ENCODE measurements at regions not wholly inside any gene's neighbourhood (a gene's known extent, or its start where the extent isn't known, plus 50 kb on each side); places are given as distances from the start of the nearest gene placed in this dataset.

- Histone ChIP-seq H3K9me3 (ENCODE audit: control insufficient read depth in 1 of 2, low read length in 2 of 2) (no peaks in the 10 kb centered on the region), H3K4me3 (ENCODE audit: low read length in 2 of 2) (no peak overlapping the region), H3K27me3 (ENCODE audit: insufficient read depth, low read length) (no peaks in the 10 kb centered on the region), H3K4me1 (ENCODE audit: insufficient read depth, low read length) (no peaks in the 10 kb centered on the region), H3K27ac (ENCODE audit: low read depth, low read length) (no peak overlapping the region), H3K36me3 (ENCODE audit: insufficient read depth, low read length) (no peaks in the 10 kb centered on the region)
- intact Hi-C loops (cut with micrococcal nuclease): no loop called here
- no peaks in the 10 kb centered on the region for H3K36me3 Mint-ChIP-seq
- POLR2A ChIA-PET (ENCODE audit: partially characterized antibody): no interaction called here
- H3K4me3 Mint-ChIP-seq: no peak overlapping the region
- no peaks in the 10 kb centered on the region for H3K4me1 Mint-ChIP-seq
- H3K9me3 Mint-ChIP-seq: peaks cover 0 to 12% (median 6%) of the 10 kb centered on the region in 8 donors
- DNase-seq: no peak
- H3K27me3 Mint-ChIP-seq: peaks cover 0 to 6% of the 10 kb centered on the region in 2 donors
- H3K27ac Mint-ChIP-seq: no peak overlapping the region
- CTCF ChIA-PET (ENCODE audit: partially characterized antibody): interaction anchor here (1.0 kb wide), 1 partner anchor 16 kb away, joined by 3 read pairs; no protein-coding TSS in a partner anchor
Observed at GRCh38 chr16:52896478-52897164, 156.1 kb downstream of the CHD9NB start.

- ChIA-PET CTCF (ENCODE audit: partially characterized antibody) (no interaction called here), POLR2A (ENCODE audit: partially characterized antibody) (no interaction called here)
- Histone ChIP-seq H3K4me1 (ENCODE audit: insufficient read depth, low read length) (no peaks in the 10 kb centered on the region), H3K4me3 (ENCODE audit: low read length in 2 of 2) (no peak overlapping the region), H3K9me3 (ENCODE audit: control insufficient read depth in 1 of 2, low read length in 2 of 2) (no peaks in the 10 kb centered on the region), H3K27me3 (ENCODE audit: insufficient read depth, low read length) (no peaks in the 10 kb centered on the region), H3K27ac (ENCODE audit: low read depth, low read length) (no peak overlapping the region), H3K36me3 (ENCODE audit: insufficient read depth, low read length) (no peaks in the 10 kb centered on the region)
- Mint-ChIP-seq H3K4me3 (no peak overlapping the region), H3K27ac (no peak overlapping the region), H3K36me3 (no peaks in the 10 kb centered on the region), H3K9me3 (peaks cover 0 to 3% (median 1%) of the 10 kb centered on the region in 8 donors), H3K4me1 (no peaks in the 10 kb centered on the region), H3K27me3 (peaks cover 1 to 5% of the 10 kb centered on the region in 2 donors)
- intact Hi-C loops (cut with micrococcal nuclease): no loop called here
- DNase-seq: no peak
Observed at GRCh38 chr16:52874042-52874441, 178.7 kb downstream of the CHD9NB start.

GRCh38 chr16:52872731-52873130 lies 180.0 kb downstream of the CHD9NB start:
- H3K36me3 ChIP-seq (ENCODE audit: insufficient read depth, low read length): no peaks in the 10 kb centered on the region
- CTCF ChIA-PET (ENCODE audit: partially characterized antibody): no interaction called here
- no peak overlapping the region for H3K27ac ChIP-seq (ENCODE audit: low read depth, low read length)
- POLR2A ChIA-PET (ENCODE audit: partially characterized antibody): no interaction called here
- H3K27me3 ChIP-seq (ENCODE audit: insufficient read depth, low read length): no peaks in the 10 kb centered on the region
- no peaks in the 10 kb centered on the region for H3K4me1 Mint-ChIP-seq
- H3K27ac Mint-ChIP-seq: no peak overlapping the region
- no peak for DNase-seq
- no peaks in the 10 kb centered on the region for H3K4me1 ChIP-seq (ENCODE audit: insufficient read depth, low read length)
- no peak overlapping the region for H3K4me3 ChIP-seq (ENCODE audit: low read length in 2 of 2)
- H3K36me3 Mint-ChIP-seq: no peaks in the 10 kb centered on the region
- no peak overlapping the region for H3K4me3 Mint-ChIP-seq
- intact Hi-C loops (cut with micrococcal nuclease): no loop called here
- H3K9me3 ChIP-seq (ENCODE audit: control insufficient read depth in 1 of 2, low read length in 2 of 2): no peaks in the 10 kb centered on the region
- H3K27me3 Mint-ChIP-seq: peaks cover 1% of the 10 kb centered on the region in 2 donors
- H3K9me3 Mint-ChIP-seq: peaks cover 0 to 4% (median 2%) of the 10 kb centered on the region in 8 donors

GRCh38 chr16:52871481-52871880 lies 181.2 kb downstream of the CHD9NB start:
- no peak overlapping the region for H3K27ac Mint-ChIP-seq
- CTCF ChIA-PET (ENCODE audit: partially characterized antibody): no interaction called here

GRCh38 chr16:52869243-52869642 lies 183.5 kb downstream of the CHD9NB start:
- H3K4me1 ChIP-seq (ENCODE audit: insufficient read depth, low read length): no peaks in the 10 kb centered on the region
- no peak overlapping the region for H3K27ac ChIP-seq (ENCODE audit: low read depth, low read length)
- H3K9me3 ChIP-seq (ENCODE audit: control insufficient read depth in 1 of 2, low read length in 2 of 2): no peaks in the 10 kb centered on the region
- Mint-ChIP-seq H3K9me3 (peaks cover 0 to 6% (median 2%) of the 10 kb centered on the region in 8 donors), H3K36me3 (no peaks in the 10 kb centered on the region), H3K27ac (no peak overlapping the region), H3K27me3 (peaks cover 1% of the 10 kb centered on the region in 2 donors), H3K4me3 (no peak overlapping the region), H3K4me1 (no peaks in the 10 kb centered on the region)
- H3K27me3 ChIP-seq (ENCODE audit: insufficient read depth, low read length): no peaks in the 10 kb centered on the region
- DNase-seq: no peak
- ChIA-PET POLR2A (ENCODE audit: partially characterized antibody) (no interaction called here), CTCF (ENCODE audit: partially characterized antibody) (no interaction called here)
- H3K4me3 ChIP-seq (ENCODE audit: low read length in 2 of 2): no peak overlapping the region
- intact Hi-C loops (cut with micrococcal nuclease): no loop called here
- no peaks in the 10 kb centered on the region for H3K36me3 ChIP-seq (ENCODE audit: insufficient read depth, low read length)

More at GRCh38 chr16:52871481-52871880, 181.2 kb downstream of the CHD9NB start:
- Histone ChIP-seq H3K4me3 (ENCODE audit: low read length in 2 of 2) (no peak overlapping the region), H3K27me3 (ENCODE audit: insufficient read depth, low read length) (no peaks in the 10 kb centered on the region), H3K27ac (ENCODE audit: low read depth, low read length) (no peak overlapping the region), H3K4me1 (ENCODE audit: insufficient read depth, low read length) (no peaks in the 10 kb centered on the region), H3K9me3 (ENCODE audit: control insufficient read depth in 1 of 2, low read length in 2 of 2) (no peaks in the 10 kb centered on the region), H3K36me3 (ENCODE audit: insufficient read depth, low read length) (no peaks in the 10 kb centered on the region)
- intact Hi-C loops (cut with micrococcal nuclease): no loop called here
- no peaks in the 10 kb centered on the region for H3K4me1 Mint-ChIP-seq
- no peak overlapping the region for H3K4me3 Mint-ChIP-seq
- H3K36me3 Mint-ChIP-seq: no peaks in the 10 kb centered on the region
- DNase-seq: no peak
- POLR2A ChIA-PET (ENCODE audit: partially characterized antibody): no interaction called here
- H3K9me3 Mint-ChIP-seq: peaks cover 0 to 4% (median 1%) of the 10 kb centered on the region in 8 donors
- peaks cover 1% of the 10 kb centered on the region in 2 donors for H3K27me3 Mint-ChIP-seq

- Mint-ChIP-seq H3K36me3 (no peaks in the 10 kb centered on the region), H3K27me3 (no peaks in the 10 kb centered on the region), H3K4me1 (no peaks in the 10 kb centered on the region), H3K9me3 (peaks cover 0 to 6% (median 0%) of the 10 kb centered on the region in 8 donors), H3K27ac (no peak overlapping the region), H3K4me3 (no peak overlapping the region)
- no peaks in the 10 kb centered on the region for H3K4me1 ChIP-seq (ENCODE audit: insufficient read depth, low read length)
- no peak for DNase-seq
- intact Hi-C loops (cut with micrococcal nuclease): no loop called here
- POLR2A ChIA-PET (ENCODE audit: partially characterized antibody): no interaction called here
- H3K4me3 ChIP-seq (ENCODE audit: low read length in 2 of 2): no peak overlapping the region
- H3K27me3 ChIP-seq (ENCODE audit: insufficient read depth, low read length): no peaks in the 10 kb centered on the region
- H3K27ac ChIP-seq (ENCODE audit: low read depth, low read length): no peak overlapping the region
- H3K36me3 ChIP-seq (ENCODE audit: insufficient read depth, low read length): no peaks in the 10 kb centered on the region
- CTCF ChIA-PET (ENCODE audit: partially characterized antibody): no interaction called here
- H3K9me3 ChIP-seq (ENCODE audit: control insufficient read depth in 1 of 2, low read length in 2 of 2): peaks cover 0 to 4% of the 10 kb centered on the region in 2 donors
Observed at GRCh38 chr16:52863000-52863399, 189.7 kb downstream of the CHD9NB start.

- no peak overlapping the region for H3K27ac Mint-ChIP-seq
- H3K27me3 ChIP-seq (ENCODE audit: insufficient read depth, low read length): no peaks in the 10 kb centered on the region
- H3K4me3 Mint-ChIP-seq: no peak overlapping the region
- no peaks in the 10 kb centered on the region for H3K36me3 Mint-ChIP-seq
- CTCF ChIA-PET (ENCODE audit: partially characterized antibody): no interaction called here
- H3K4me1 Mint-ChIP-seq: no peaks in the 10 kb centered on the region
- no peak for DNase-seq
- POLR2A ChIA-PET (ENCODE audit: partially characterized antibody): no interaction called here
- peaks cover 0 to 2% of the 10 kb centered on the region in 2 donors for H3K27me3 Mint-ChIP-seq
- no peaks in the 10 kb centered on the region for H3K36me3 ChIP-seq (ENCODE audit: insufficient read depth, low read length)
- no peaks in the 10 kb centered on the region for H3K4me1 ChIP-seq (ENCODE audit: insufficient read depth, low read length)
- H3K9me3 Mint-ChIP-seq: peaks cover 0 to 6% (median 0%) of the 10 kb centered on the region in 8 donors
- intact Hi-C loops (cut with micrococcal nuclease): no loop called here
- peaks cover 0 to 4% of the 10 kb centered on the region in 2 donors for H3K9me3 ChIP-seq (ENCODE audit: control insufficient read depth in 1 of 2, low read length in 2 of 2)
- H3K27ac ChIP-seq (ENCODE audit: low read depth, low read length): no peak overlapping the region
- H3K4me3 ChIP-seq (ENCODE audit: low read length in 2 of 2): no peak overlapping the region
Observed at GRCh38 chr16:52861614-52862022, 191.1 kb downstream of the CHD9NB start.
